Colonic mucosa (tissue), 4 donors: ENCODE measurements at regions not wholly inside any gene's neighbourhood (a gene's known extent, or its start where the extent isn't known, plus 50 kb on each side); places are given as distances from the start of the nearest gene placed in this dataset.

Source experiments
- DNase-seq: peaks from one replicate; pipeline ENCODE4 v3.0.0-alpha.2; 2020
- H3K27ac ChIP-seq: fragments of 200-600 bp; one replicate; pipeline ENCODE4 v1.8.0; 2021
- H3K27me3 ChIP-seq: fragments of 200-600 bp; one replicate; pipeline ENCODE4 v1.8.0; 2021
- H3K36me3 ChIP-seq: fragments of 200-600 bp; one replicate; pipeline ENCODE4 v1.8.0; 2021
- H3K4me1 ChIP-seq: fragments of 200-600 bp; one replicate; pipeline ENCODE4 v1.8.0; 2021; ENCODE audit warnings: mild to moderate bottlenecking
- H3K4me3 ChIP-seq: fragments of 200-600 bp; one replicate; pipeline ENCODE4 v1.8.0; 2021
- H3K9ac ChIP-seq, 2 donors: one replicate each; pipeline ENCODE4 v1.7.0; 2013; ENCODE audit warnings: control low read depth in 2 of 2, low read depth in 2 of 2, low read length in 2 of 2
- H3K9me3 ChIP-seq: fragments of 200-600 bp; one replicate; pipeline ENCODE4 v1.8.0; 2021
- CTCF ChIP-seq: fragments of 200-600 bp; IDR thresholded peaks from one replicate; pipeline ENCODE4 v1.8.0; 2022; ENCODE audit warnings: antibody characterized with exemption, mild to moderate bottlenecking
- intact Hi-C: fragments of 100-400 bp; cut with DNase I; formaldehyde crosslinking; loops from one replicate; pipeline ENCODE4 v1.14.1; 2022
- donor health status: healthy.
- donor health status: DM: no; HTN: no; CAD: no.
- donor health status: DM: no; HTN: no; CAD: no.

GRCh38 chr10:27599546-27599945 is 95.4 kb downstream of the RAB18 start:
- Histone ChIP-seq H3K27ac (no peak overlapping the region), H3K9ac (no peak overlapping the region), H3K36me3 (no peaks in the 10 kb centered on the region), H3K9me3 (no peaks in the 10 kb centered on the region), H3K4me3 (no peak overlapping the region), H3K4me1 (no peaks in the 10 kb centered on the region), H3K27me3 (no peaks in the 10 kb centered on the region)
- no peak for TF ChIP-seq CTCF
- intact Hi-C loops = no loop called here
- DNase-seq = no peak

- no peak for DNase-seq
- Histone ChIP-seq H3K4me1 (no peaks in the 10 kb centered on the region), H3K27ac (no peak overlapping the region), H3K36me3 (no peaks in the 10 kb centered on the region), H3K4me3 (no peak overlapping the region), H3K9ac (no peak overlapping the region), H3K27me3 (no peaks in the 10 kb centered on the region), H3K9me3 (no peaks in the 10 kb centered on the region)
- no peak for TF ChIP-seq CTCF
- intact Hi-C loops = no loop called here
Measured at GRCh38 chr10:27600930-27601329, 96.8 kb downstream of the RAB18 start.

GRCh38 chr10:27601503-27601902 is 97.4 kb downstream of the RAB18 start:
- TF ChIP-seq CTCF = no peak
- intact Hi-C loops = no loop called here
- Histone ChIP-seq H3K4me1 (no peaks in the 10 kb centered on the region), H3K27me3 (no peaks in the 10 kb centered on the region), H3K9me3 (no peaks in the 10 kb centered on the region), H3K36me3 (no peaks in the 10 kb centered on the region), H3K27ac (no peak overlapping the region), H3K9ac (no peak overlapping the region), H3K4me3 (no peak overlapping the region)
- no peak for DNase-seq

GRCh38 chr10:27601946-27602538 is 97.9 kb downstream of the RAB18 start:
- H3K4me3 ChIP-seq = no peak overlapping the region
- H3K9ac ChIP-seq = no peak overlapping the region
- H3K27me3 ChIP-seq = no peaks in the 10 kb centered on the region
- H3K36me3 ChIP-seq = no peaks in the 10 kb centered on the region
- H3K4me1 ChIP-seq = no peaks in the 10 kb centered on the region
- intact Hi-C loops = no loop called here
- H3K9me3 ChIP-seq = no peaks in the 10 kb centered on the region
- no peak for TF ChIP-seq CTCF
- no peak for DNase-seq
- no peak overlapping the region for H3K27ac ChIP-seq

- H3K4me3 ChIP-seq = no peak overlapping the region
- intact Hi-C loops = no loop called here
- H3K27ac ChIP-seq = no peak overlapping the region
- no peaks in the 10 kb centered on the region for H3K9me3 ChIP-seq
- H3K27me3 ChIP-seq = no peaks in the 10 kb centered on the region
- H3K4me1 ChIP-seq = peaks cover 3% of the 10 kb centered on the region
- no peak overlapping the region for H3K9ac ChIP-seq
- no peaks in the 10 kb centered on the region for H3K36me3 ChIP-seq
- no peak for TF ChIP-seq CTCF
- no peak for DNase-seq
Measured at GRCh38 chr10:27603104-27603503, 99.0 kb downstream of the RAB18 start.
